Endothelial cell of umbilical vein (primary cell): ENCODE measurements at regions not wholly inside any gene's neighbourhood (a gene's known extent, or its start where the extent isn't known, plus 50 kb on each side); places are given as distances from the start of the nearest gene placed in this dataset.

ENCODE experiments used
- BruUV-seq: library from RNA; stranded (reverse); fragments of 400-500 nt; replicated peaks from 2 replicates; lab custom pipeline; 2021; lab: Mats Ljungman, UMichigan
- CTCF ChIA-PET: fragments of 300-600, 350-600 bp; sonication (Branson Sonifier 250); formaldehyde crosslinking; loops from one replicate; lab custom pipeline; 2021; ENCODE audit warnings: antibody characterized with exemption, inconsistent platforms; lab: Charles Lee
- POLR2A ChIA-PET: fragments of 300-600, 350-600 bp; sonication (Branson Sonifier 250); formaldehyde crosslinking; loops from one replicate; lab custom pipeline; 2021; ENCODE audit warnings: antibody characterized with exemption, inconsistent platforms; lab: Charles Lee
- DNase-seq: peaks from one replicate; pipeline ENCODE4 v3.0.0-alpha.2; 2011; ENCODE audit warnings: low read depth, low spot score
- FAIRE-seq: peaks from 2 replicates; lab custom pipeline; 2011; peaks lifted over from hg19 to GRCh38; lab: Jason Lieb, UNC
- H2AFZ ChIP-seq: 2 replicates; pipeline ENCODE4 v1.6.0; 2012; ENCODE audit warnings: low read depth, low read length, control low read depth, inconsistent platforms
- H3K27ac ChIP-seq: 2 replicates; pipeline ENCODE4 v1.5.1; 2011; ENCODE audit warnings: low read depth, mild to moderate bottlenecking, control low read depth, low read length, moderate library complexity; ENCODE audit not compliant: insufficient read depth
- H3K27me3 ChIP-seq, 2 experiments: 2 replicates each; pipeline versions ENCODE4 v1.6.0 to v1.6.1; 2011; ENCODE audit warnings: low read length in 2 of 2, mixed read lengths in 1 of 2; ENCODE audit not compliant: control insufficient read depth in 2 of 2, insufficient read depth in 2 of 2
- H3K36me3 ChIP-seq, 2 experiments: 2 replicates in 1 of 2; 3 replicates in 1 of 2; pipeline ENCODE4 v1.5.1; 2011; ENCODE audit warnings: low read length in 2 of 2, mild to moderate bottlenecking in 1 of 2, moderate library complexity in 1 of 2; ENCODE audit not compliant: control insufficient read depth in 2 of 2, insufficient read depth in 2 of 2; ENCODE audit errors: extremely low read depth in 1 of 2
- H3K4me1 ChIP-seq: 3 replicates; pipeline ENCODE4 v1.5.1; 2011; ENCODE audit warnings: mild to moderate bottlenecking, low read length; ENCODE audit not compliant: control insufficient read depth, insufficient read depth; ENCODE audit errors: extremely low read depth
- H3K4me2 ChIP-seq: 2 replicates; pipeline ENCODE4 v1.6.1; 2011; ENCODE audit warnings: low read length, control low read depth, mixed read lengths; ENCODE audit not compliant: insufficient read depth
- H3K4me3 ChIP-seq, 3 experiments: fragments of 200-600 bp in 1 of 3; sonication (generic), shearing (Covaris generic) in 1 of 3; replicated peaks in 1 of 3; 2 replicates each; pipeline ENCODE4 v1.5.1; 2011 to 2016; ENCODE audit warnings: control low read depth in 3 of 3, low read length in 3 of 3, mild to moderate bottlenecking in 2 of 3, inconsistent platforms in 1 of 3, low read depth in 1 of 3, moderate library complexity in 1 of 3; ENCODE audit not compliant: insufficient read depth in 1 of 3
- H3K79me2 ChIP-seq: 2 replicates; pipeline ENCODE4 v1.6.0; 2012; ENCODE audit warnings: low read length, inconsistent platforms; ENCODE audit not compliant: control insufficient read depth, insufficient read depth
- H3K9ac ChIP-seq: replicated peaks from 2 replicates; pipeline ENCODE3; 2011; ENCODE audit warnings: low read length, control low read depth; ENCODE audit not compliant: insufficient read depth; ENCODE audit errors: extremely low read depth
- H3K9me1 ChIP-seq: replicated peaks from 3 replicates; pipeline ENCODE4 v1.6.0; 2011; ENCODE audit warnings: mild to moderate bottlenecking, low read length; ENCODE audit not compliant: control insufficient read depth, insufficient read depth; ENCODE audit errors: extremely low read depth
- H3K9me3 ChIP-seq: replicated peaks from 2 replicates; pipeline ENCODE4 v1.5.1; 2012; ENCODE audit warnings: low read length, inconsistent platforms; ENCODE audit not compliant: control insufficient read depth, insufficient read depth
- H4K20me1 ChIP-seq: replicated peaks from 2 replicates; pipeline ENCODE3; 2011; ENCODE audit warnings: mild to moderate bottlenecking, low read length; ENCODE audit not compliant: control insufficient read depth, insufficient read depth; ENCODE audit errors: extremely low read depth
- CTCF ChIP-seq, 2 donors: IDR thresholded peaks; 1 replicate in 1 of 2; 2 replicates in 1 of 2; pipeline ENCODE4 v1.5.1; 2011; ENCODE audit warnings: low read length in 2 of 2, mild to moderate bottlenecking in 2 of 2, moderate library complexity in 2 of 2, control low read depth in 1 of 2, inconsistent platforms in 1 of 2, low read depth in 1 of 2; ENCODE audit not compliant: insufficient read depth in 1 of 2; ENCODE audit errors: extremely low read depth in 1 of 2
- EZH2 ChIP-seq: IDR thresholded peaks from 2 replicates; pipeline ENCODE4 v1.6.1; 2012; ENCODE audit warnings: borderline replicate concordance, low read depth, mild to moderate bottlenecking, moderate library complexity, low read length, inconsistent platforms; ENCODE audit not compliant: severe bottlenecking
- FOS ChIP-seq: IDR thresholded peaks from 2 replicates; pipeline ENCODE4 v1.6.1; 2011; ENCODE audit warnings: mild to moderate bottlenecking, low read length, moderate library complexity, borderline replicate concordance; ENCODE audit not compliant: insufficient read depth
- GATA2 ChIP-seq: IDR thresholded peaks from 2 replicates; pipeline ENCODE4 v1.7.0; 2011; ENCODE audit warnings: low read depth, mild to moderate bottlenecking, moderate library complexity, mixed read lengths, low read length; ENCODE audit not compliant: insufficient read length, insufficient read depth
- JUN ChIP-seq: IDR thresholded peaks from 2 replicates; pipeline ENCODE4 v1.6.1; 2011; ENCODE audit warnings: borderline replicate concordance, low read depth; ENCODE audit not compliant: insufficient read length, insufficient read depth
- MYC ChIP-seq: IDR thresholded peaks from one replicate; pipeline ENCODE4 v1.6.1; 2011; ENCODE audit warnings: mild to moderate bottlenecking, low read depth, low read length
- POLR2A ChIP-seq: IDR thresholded peaks from 2 replicates; pipeline ENCODE4 v1.6.1; 2012; ENCODE audit warnings: low read depth, mild to moderate bottlenecking, control low read depth, low read length
- POLR2AphosphoS5 ChIP-seq: IDR thresholded peaks from 2 replicates; pipeline ENCODE4 v1.6.1; 2012; ENCODE audit warnings: low read depth, mild to moderate bottlenecking, control low read depth, low read length, moderate library complexity; ENCODE audit not compliant: insufficient read depth
- dilution Hi-C: fragments of 300-500 bp; cut with MboI; formaldehyde crosslinking; loops from one replicate; pipeline ENCODE4 v1.15.0; 2019; ENCODE audit warnings: low sequenced_read_pairs; ENCODE audit not compliant: extremely low pct_ligation_motif_present
- intact Hi-C: fragments of 100-400 bp; cut with micrococcal nuclease; formaldehyde crosslinking; loops from one replicate; pipeline ENCODE4 v1.10.0; 2022
- TF ChIP-seq, protein P1 (sequence below): IDR thresholded peaks from 2 replicates; pipeline ENCODE4 v1.6.1; 2011; ENCODE audit not compliant: insufficient read depth, insufficient read length

DNA sequence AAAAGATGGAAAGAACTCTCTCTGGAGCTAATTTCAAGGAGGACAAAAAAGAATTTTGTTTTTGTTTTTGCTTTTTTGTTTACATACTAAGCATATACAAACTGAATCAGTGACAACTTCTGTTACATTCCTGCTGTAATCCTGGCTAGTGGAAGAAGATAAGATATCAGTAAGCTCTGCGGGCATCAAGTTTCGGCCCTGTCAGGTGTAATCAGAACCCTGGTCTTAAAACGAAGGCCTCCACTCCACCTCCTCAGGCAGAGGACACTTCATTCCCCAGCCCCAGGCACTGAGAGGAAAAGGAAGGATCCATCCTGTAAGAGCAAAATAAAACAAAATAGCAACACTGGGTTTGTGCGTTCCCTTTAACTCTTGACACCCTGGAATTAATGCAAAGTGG, 88.9 kb upstream of the ARHGAP29 start:
- Histone ChIP-seq H3K4me2 (peak overlapping the region; percentile 37), H3K79me2 (peaks cover 3% of the 10 kb centered on the region), H3K27me3 (no peaks in the 10 kb centered on the region), H3K9me3 (no peaks in the 10 kb centered on the region), H3K4me1 (peaks cover 83% of the 10 kb centered on the region), H2AFZ (no peak overlapping the region), H3K9me1 (no peaks in the 10 kb centered on the region), H3K4me3 (no peak overlapping the region), H3K9ac (peak overlapping the region; percentile 96), H3K36me3 (no peaks in the 10 kb centered on the region), H4K20me1 (no peaks in the 10 kb centered on the region), H3K27ac (peak overlapping the region; percentile 99)
- TSS peak; percentile 4 for BruUV-seq
- no peak for DNase-seq
- FAIRE-seq: no peak
- dilution Hi-C loops (no loop called here), intact Hi-C loops (loop anchor here (5.0 kb wide), 1 partner anchor 164 kb away; no protein-coding TSS in a partner anchor)
- POLR2A ChIA-PET: interaction anchor here (0.6 to 2.6 kb wide), 8 partner anchors 10 to 304 kb away, joined by 3 to 23 read pairs (median 4); no protein-coding TSS in a partner anchor
- CTCF ChIA-PET: interaction anchor here (1.0 to 22.3 kb wide), 10 partner anchors 10 to 417 kb away, joined by 3 to 1439 read pairs (median 8); partner anchors contain the start of gene GCLM
- TF ChIP-seq JUN: no peak
- TF ChIP-seq, protein P1, sequence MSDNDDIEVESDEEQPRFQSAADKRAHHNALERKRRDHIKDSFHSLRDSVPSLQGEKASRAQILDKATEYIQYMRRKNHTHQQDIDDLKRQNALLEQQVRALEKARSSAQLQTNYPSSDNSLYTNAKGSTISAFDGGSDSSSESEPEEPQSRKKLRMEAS: no peak
- no peak for TF ChIP-seq EZH2
- no peak for TF ChIP-seq MYC
- TF ChIP-seq GATA2: no peak
- no peak for TF ChIP-seq POLR2A
- no peak for TF ChIP-seq CTCF (IDR thresholded peaks at IDR 0.05; ENCODE audit: extremely low read depth in 1 of 2, insufficient read depth in 1 of 2, low read depth in 1 of 2, low read length in 2 of 2)
- TF ChIP-seq POLR2AphosphoS5: no peak
- TF ChIP-seq FOS: no peak
